Uterus (tissue), 3 donors: ENCODE measurements at regions not wholly inside any gene's neighbourhood (a gene's known extent, or its start where the extent isn't known, plus 50 kb on each side); places are given as distances from the start of the nearest gene placed in this dataset.

Source experiments
- DNase-seq, 2 donors: peaks; one replicate each; pipeline ENCODE4 v3.0.0-alpha.2; 2019 to 2020
- H3K27ac ChIP-seq, 2 donors: fragments of 200-600 bp; sonication (generic); 1 replicate in 1 of 2; 2 replicates in 1 of 2; pipeline ENCODE4 v1.5.1; 2016 to 2018
- H3K27me3 ChIP-seq, 2 donors: fragments of 200-600 bp; sonication (generic); one replicate each; pipeline ENCODE4 v1.5.1; 2018 to 2019; ENCODE audit warnings: control low read depth in 1 of 2
- H3K36me3 ChIP-seq, 2 donors: fragments of 200-600 bp; sonication (generic); one replicate each; pipeline ENCODE4 v1.5.1; 2019; ENCODE audit warnings: control low read depth in 1 of 2
- H3K4me1 ChIP-seq, 2 donors: fragments of 200-600 bp; sonication (generic); one replicate each; pipeline ENCODE4 v1.5.1; 2018 to 2019; ENCODE audit warnings: control low read depth in 1 of 2
- H3K4me3 ChIP-seq, 2 donors: fragments of 200-600 bp; sonication (generic); 1 replicate in 1 of 2; 2 replicates in 1 of 2; pipeline ENCODE4 v1.5.1; 2018 to 2019; ENCODE audit warnings: mild to moderate bottlenecking in 1 of 2
- H3K9me3 ChIP-seq, 2 donors: fragments of 200-600 bp; sonication (generic); one replicate each; pipeline ENCODE4 v1.5.1; 2019; ENCODE audit warnings: control low read depth in 1 of 2
- CTCF ChIP-seq, 4 experiments: fragments of 200-600 bp in 2 of 4; fragments of 450-650 bp in 2 of 4; sonication (generic) in 2 of 4; IDR thresholded peaks; one replicate each; pipeline ENCODE4 v1.5.1; 2016 to 2019; ENCODE audit warnings: antibody characterized with exemption in 4 of 4, mild to moderate bottlenecking in 2 of 4, moderate library complexity in 1 of 4
- POLR2A ChIP-seq, 2 donors: fragments of 450-650 bp; IDR thresholded peaks; one replicate each; pipeline ENCODE4 v1.6.1; 2016; ENCODE audit warnings: antibody characterized with exemption in 2 of 2, mild to moderate bottlenecking in 1 of 2, moderate library complexity in 1 of 2
- intact Hi-C: fragments of 100-400 bp; cut with DNase I; formaldehyde crosslinking; loops from one replicate; pipeline ENCODE4 v1.15.1; 2023; ENCODE audit warnings: low total_unique reads
- donor health status: DM: yes; HTN: yes; CAD: no.

GRCh38 chr4:55744369-55744768 is 75.2 kb upstream of the EXOC1L start:
- Histone ChIP-seq H3K4me1 (no peaks in the 10 kb centered on the region), H3K9me3 (no peaks in the 10 kb centered on the region), H3K27me3 (no peaks in the 10 kb centered on the region), H3K27ac (no peak overlapping the region), H3K36me3 (no peaks in the 10 kb centered on the region), H3K4me3 (no peak overlapping the region)
- TF ChIP-seq POLR2A (IDR thresholded peaks at IDR 0.05) (no peak), CTCF (IDR thresholded peaks at IDR 0.05) (no peak)
- DNase-seq, result no peak
- intact Hi-C loops, result no loop called here

GRCh38 chr4:55745014-55745413 is 74.6 kb upstream of the EXOC1L start:
- Histone ChIP-seq H3K27ac (no peak overlapping the region), H3K4me3 (no peak overlapping the region), H3K36me3 (no peaks in the 10 kb centered on the region), H3K9me3 (no peaks in the 10 kb centered on the region), H3K4me1 (no peaks in the 10 kb centered on the region), H3K27me3 (no peaks in the 10 kb centered on the region)
- TF ChIP-seq CTCF (IDR thresholded peaks at IDR 0.05) (no peak), POLR2A (IDR thresholded peaks at IDR 0.05) (no peak)
- no peak for DNase-seq
- intact Hi-C loops, result no loop called here

- no peaks in the 10 kb centered on the region for H3K4me1 ChIP-seq
- no peaks in the 10 kb centered on the region for H3K27me3 ChIP-seq
- DNase-seq, result no peak
- intact Hi-C loops, result no loop called here
- H3K27ac ChIP-seq, result no peak overlapping the region
- no peaks in the 10 kb centered on the region for H3K36me3 ChIP-seq
- H3K4me3 ChIP-seq, result no peak overlapping the region
- no peak for TF ChIP-seq POLR2A (IDR thresholded peaks at IDR 0.05)
- no peak for TF ChIP-seq CTCF (IDR thresholded peaks at IDR 0.05)
- no peaks in the 10 kb centered on the region for H3K9me3 ChIP-seq
Measured at GRCh38 chr4:55747793-55748192, 71.8 kb upstream of the EXOC1L start.

GRCh38 chr4:55749666-55750065 is 69.9 kb upstream of the EXOC1L start:
- H3K36me3 ChIP-seq, result no peaks in the 10 kb centered on the region
- H3K27ac ChIP-seq, result no peak overlapping the region
- no peak for DNase-seq
- intact Hi-C loops, result no loop called here
- no peaks in the 10 kb centered on the region for H3K4me1 ChIP-seq
- H3K27me3 ChIP-seq, result no peaks in the 10 kb centered on the region
- H3K4me3 ChIP-seq, result no peak overlapping the region
- TF ChIP-seq POLR2A (IDR thresholded peaks at IDR 0.05) (no peak), CTCF (IDR thresholded peaks at IDR 0.05) (no peak)
- no peaks in the 10 kb centered on the region for H3K9me3 ChIP-seq

- Histone ChIP-seq H3K4me3 (no peak overlapping the region), H3K9me3 (no peaks in the 10 kb centered on the region), H3K4me1 (no peaks in the 10 kb centered on the region), H3K27me3 (no peaks in the 10 kb centered on the region), H3K36me3 (no peaks in the 10 kb centered on the region), H3K27ac (no peak overlapping the region)
- intact Hi-C loops, result no loop called here
- no peak for DNase-seq
- TF ChIP-seq POLR2A (IDR thresholded peaks at IDR 0.05) (no peak), CTCF (IDR thresholded peaks at IDR 0.05) (no peak)
Measured at GRCh38 chr4:55752810-55753209, 66.8 kb upstream of the EXOC1L start.
